HUDEP-2 (cell line): ENCODE measurements at regions not wholly inside any gene's neighbourhood (a gene's known extent, or its start where the extent isn't known, plus 50 kb on each side); places are given as distances from the start of the nearest gene placed in this dataset.

ENCODE experiments used
- DNase-seq, 76 experiments: peaks; one replicate each; lab custom pipeline; 2025; ENCODE audit not compliant: unreplicated experiment in 76 of 76; lab: John Stamatoyannopoulos, UW

GRCh38 chr1:193539731-193540459, 353.5 kb upstream of the B3GALT2 start:
- no peak for DNase-seq

GRCh38 chr1:193538680-193539079, 352.3 kb upstream of the B3GALT2 start:
- DNase-seq = no peak

- no peak for DNase-seq
Observed at GRCh38 chr1:193538003-193538354, 351.6 kb upstream of the B3GALT2 start.

GRCh38 chr1:193537266-193538002, 351.0 kb upstream of the B3GALT2 start:
- no peak for DNase-seq

- no peak for DNase-seq
Observed at GRCh38 chr1:193533853-193534252, 347.4 kb upstream of the B3GALT2 start.

GRCh38 chr1:193525917-193526710, 339.7 kb upstream of the B3GALT2 start:
- no peak for DNase-seq

GRCh38 chr1:193525411-193525810, 339.0 kb upstream of the B3GALT2 start:
- no peak for DNase-seq

GRCh38 chr1:193524616-193525015, 338.2 kb upstream of the B3GALT2 start:
- no peak for DNase-seq

- DNase-seq = no peak
Observed at GRCh38 chr1:193524021-193524420, 337.6 kb upstream of the B3GALT2 start.

- DNase-seq = no peak
Observed at GRCh38 chr1:193520472-193520871, 334.1 kb upstream of the B3GALT2 start.

GRCh38 chr1:193519922-193520321, 333.5 kb upstream of the B3GALT2 start:
- no peak for DNase-seq

GRCh38 chr1:193516755-193517388, 330.5 kb upstream of the B3GALT2 start:
- no peak for DNase-seq

- peak in 1 of 76 experiments; percentile 9 for DNase-seq
Observed at GRCh38 chr1:193514397-193514796, 328.0 kb upstream of the B3GALT2 start.

- DNase-seq = no peak
Observed at GRCh38 chr1:193513032-193513431, 326.6 kb upstream of the B3GALT2 start.

GRCh38 chr1:193504920-193505319, 318.5 kb upstream of the B3GALT2 start:
- no peak for DNase-seq

GRCh38 chr1:193498088-193498655, 311.8 kb upstream of the B3GALT2 start:
- no peak for DNase-seq

GRCh38 chr1:193494368-193494767, 308.0 kb upstream of the B3GALT2 start:
- DNase-seq = no peak

- no peak for DNase-seq
Observed at GRCh38 chr1:193489191-193489590, 302.8 kb upstream of the B3GALT2 start.

- DNase-seq = no peak
Observed at GRCh38 chr1:193487722-193488121, 301.3 kb upstream of the B3GALT2 start.

- DNase-seq = no peak
Observed at GRCh38 chr1:193486671-193487229, 300.3 kb upstream of the B3GALT2 start.
